ENCODE measurements at regions not wholly inside any gene's neighbourhood (a gene's known extent, or its start where the extent isn't known, plus 50 kb on each side); places are given as distances from the start of the nearest gene placed in this dataset.

GRCh38 chr16:73735954-73736353 lies 560.7 kb upstream of the PSMD7 start:
- TF ChIP-seq CTCF (IDR thresholded peaks at IDR 0.05; ENCODE audit: poor library complexity) (no peak), EZH2 (IDR thresholded peaks at IDR 0.05; ENCODE audit: borderline replicate concordance) (no peak)
